Stimulated activated CD8-positive, alpha-beta memory T cell treated with anti-CD3 and anti-CD28 coated beads, Interleukin-7, amount 100 ng/mL, for 48 hours (primary cell): ENCODE measurements at regions not wholly inside any gene's neighbourhood (a gene's known extent, or its start where the extent isn't known, plus 50 kb on each side); places are given as distances from the start of the nearest gene placed in this dataset.

Experiments used
- DNase-seq, 2 donors: peaks; one replicate each; pipeline ENCODE4 v3.0.0-alpha.2; 2020; ENCODE audit warnings: low read depth in 1 of 2; ENCODE audit errors: extremely low read depth in 1 of 2

DNA sequence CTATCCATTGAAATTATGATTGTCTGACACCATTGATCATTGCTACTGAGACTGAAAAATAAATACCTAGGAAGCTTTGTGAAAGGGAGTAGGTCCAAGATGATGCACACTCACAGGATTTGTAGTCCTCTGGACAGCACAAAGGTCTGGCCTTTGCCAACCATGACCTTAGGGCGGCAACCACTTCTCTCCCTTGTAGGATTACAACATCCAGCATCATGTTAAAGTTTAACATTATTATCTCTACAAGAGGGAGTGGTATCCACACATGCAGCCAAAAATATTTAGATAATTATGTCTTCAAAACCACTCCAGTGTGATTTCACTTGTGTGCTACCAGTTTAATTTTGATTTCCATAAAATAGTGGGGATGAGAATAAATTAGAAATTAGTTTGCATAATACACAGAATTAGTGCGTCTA is 51.1 kb upstream of the NHSL1 start:
- DNase-seq: no peak

DNA sequence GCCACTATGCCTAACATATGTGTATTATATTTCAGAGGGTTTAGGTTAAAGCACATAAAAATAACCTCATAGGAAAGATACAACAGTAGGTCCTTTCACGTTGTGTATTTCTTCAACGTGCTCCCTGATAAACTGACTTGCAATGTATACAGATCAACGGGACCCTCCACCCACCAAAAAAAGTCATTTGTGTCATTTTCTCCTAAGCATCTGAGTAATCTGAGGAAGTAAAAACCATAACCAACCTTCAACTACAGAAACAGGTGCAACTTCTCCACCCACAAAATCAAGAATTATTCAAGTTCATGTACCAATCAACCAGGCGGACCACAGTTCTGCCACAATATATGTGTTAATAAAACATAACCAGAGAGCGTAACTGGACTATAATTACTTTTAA is 54.9 kb upstream of the NHSL1 start:
- DNase-seq: no peak

DNA sequence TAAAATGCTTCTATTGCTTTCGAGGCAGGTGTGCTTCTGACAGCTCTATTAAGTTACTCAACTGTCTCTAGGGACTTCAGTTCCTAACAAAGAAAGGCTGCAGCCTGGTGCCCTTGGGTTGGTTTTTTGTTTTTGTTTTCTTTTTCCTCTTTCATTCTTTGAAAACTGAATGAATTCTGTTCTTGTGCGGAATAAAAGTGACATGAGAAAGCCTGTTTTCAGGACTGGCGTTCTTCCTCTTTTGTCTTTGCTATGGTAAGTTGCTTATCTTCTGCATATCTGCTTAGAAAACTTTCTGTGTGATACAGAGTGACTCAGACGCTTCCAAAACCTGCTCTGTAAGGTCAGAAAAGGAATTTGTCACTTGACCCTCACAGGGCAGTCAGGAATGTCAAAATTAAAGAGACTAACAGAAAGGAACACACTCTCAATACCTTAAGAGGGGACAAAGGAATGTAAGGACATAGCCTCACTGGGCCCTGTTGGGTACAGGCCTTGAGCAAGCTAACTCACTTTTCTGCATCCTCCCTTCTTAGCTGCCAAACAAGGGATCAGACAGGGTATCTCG is 56.2 kb upstream of the NHSL1 start:
- DNase-seq: no peak

DNA sequence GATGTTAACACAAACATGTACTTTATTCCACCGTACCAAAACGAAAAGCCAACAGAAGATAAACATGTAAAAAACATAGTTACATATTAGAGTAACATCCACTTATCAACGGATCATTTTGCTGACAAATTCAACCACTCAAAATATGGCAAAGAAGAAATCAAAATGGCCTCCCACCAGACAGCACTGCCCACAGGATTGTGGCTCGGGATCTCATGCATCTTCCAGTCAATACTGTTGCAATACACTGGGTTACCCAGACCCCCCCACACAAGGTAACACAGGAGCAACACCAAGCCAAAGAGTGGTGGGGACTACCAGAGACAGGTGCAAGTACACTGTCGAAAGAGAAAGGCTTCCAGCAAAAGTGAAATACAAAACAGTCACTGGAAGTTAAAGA is 57.9 kb upstream of the NHSL1 start:
- no peak for DNase-seq

DNA sequence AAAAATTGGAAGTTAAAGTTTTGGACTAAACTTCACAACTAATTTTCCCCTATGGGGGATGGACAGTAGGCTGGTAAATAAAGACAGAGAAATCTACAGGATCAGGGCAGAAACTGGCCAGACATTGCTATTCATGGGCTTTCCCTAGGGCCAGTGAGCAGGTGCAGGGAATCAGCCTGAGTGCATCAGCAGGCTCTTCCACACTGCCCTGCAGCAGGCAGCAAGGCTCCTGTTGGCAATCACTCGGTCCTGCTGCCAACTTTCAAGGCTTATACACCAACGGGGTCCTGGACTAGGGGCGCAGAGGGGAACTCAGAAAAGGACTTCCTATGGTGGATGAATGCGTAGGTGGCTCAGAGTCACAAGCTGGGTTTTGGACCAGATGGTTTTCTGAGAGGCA is 59.8 kb upstream of the NHSL1 start:
- no peak for DNase-seq

DNA sequence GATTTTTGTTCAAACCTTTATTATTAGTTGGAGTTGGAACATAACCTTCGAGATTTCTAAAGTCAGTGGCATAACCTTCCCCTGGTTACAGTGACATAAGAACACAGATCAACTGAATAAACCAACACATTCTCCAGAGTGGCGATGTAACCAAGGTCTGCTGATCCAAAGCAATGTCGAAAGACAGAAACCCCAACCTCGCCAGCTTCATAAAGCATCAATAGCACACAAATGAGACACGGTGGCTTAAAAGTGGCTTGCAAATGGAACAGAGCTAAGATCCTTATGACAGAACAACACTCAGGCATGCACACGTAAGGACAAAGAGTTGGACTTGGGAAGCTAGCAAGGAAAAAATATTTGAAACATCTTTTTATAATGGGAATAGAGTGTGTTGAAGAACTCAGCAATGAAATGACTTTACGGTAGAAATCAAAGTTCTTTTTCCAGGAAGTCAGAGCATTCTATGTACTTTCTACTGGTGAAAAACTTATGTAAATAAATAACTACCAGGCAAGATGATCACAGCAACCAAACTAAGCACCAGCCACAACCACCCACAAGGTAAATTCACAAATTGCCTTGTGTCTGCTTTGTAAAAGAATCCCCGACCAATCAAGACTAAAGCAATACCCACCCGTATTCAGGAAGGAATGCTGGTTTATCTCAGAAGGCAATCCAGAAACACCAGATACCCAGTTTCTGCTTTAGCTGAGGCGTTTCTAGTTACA is 61.0 kb upstream of the NHSL1 start:
- no peak for DNase-seq

DNA sequence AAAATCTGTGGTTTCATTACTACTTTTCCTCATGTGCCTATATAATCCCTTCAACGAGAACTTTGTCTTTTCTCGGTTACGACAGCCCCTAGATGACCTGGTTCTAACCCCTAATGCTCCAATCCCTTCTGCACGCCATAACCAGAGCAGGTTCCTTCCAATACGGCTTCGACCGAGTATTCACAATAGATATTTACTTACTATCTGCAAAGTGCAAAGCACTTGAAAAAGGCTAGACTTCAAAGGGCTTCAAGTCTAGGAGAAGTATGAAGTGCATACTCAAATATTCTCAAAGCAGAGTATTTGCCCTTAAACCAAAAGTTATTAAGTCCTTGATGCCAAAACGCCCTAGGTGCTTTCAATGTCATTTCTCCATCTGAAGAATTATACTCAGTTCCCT is 63.4 kb upstream of the NHSL1 start:
- no peak for DNase-seq

DNA sequence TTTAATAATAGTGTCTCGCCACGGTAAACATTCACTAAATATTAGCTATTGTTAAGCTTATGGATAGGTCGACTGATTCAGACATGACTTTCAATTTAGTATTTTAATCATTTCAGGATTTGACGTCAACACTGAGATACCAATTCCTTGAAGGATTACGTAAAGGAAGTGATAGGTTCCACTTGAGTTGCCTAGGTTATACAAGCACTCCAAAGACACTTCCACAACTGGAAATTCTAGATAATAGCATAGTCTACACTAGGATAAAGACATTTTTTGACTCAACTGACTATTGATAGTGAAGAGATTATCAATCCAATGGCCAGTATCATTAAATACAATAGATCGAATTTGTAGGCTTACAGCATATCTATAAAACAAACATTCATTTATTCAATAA is 63.9 kb upstream of the NHSL1 start:
- DNase-seq: no peak

DNA sequence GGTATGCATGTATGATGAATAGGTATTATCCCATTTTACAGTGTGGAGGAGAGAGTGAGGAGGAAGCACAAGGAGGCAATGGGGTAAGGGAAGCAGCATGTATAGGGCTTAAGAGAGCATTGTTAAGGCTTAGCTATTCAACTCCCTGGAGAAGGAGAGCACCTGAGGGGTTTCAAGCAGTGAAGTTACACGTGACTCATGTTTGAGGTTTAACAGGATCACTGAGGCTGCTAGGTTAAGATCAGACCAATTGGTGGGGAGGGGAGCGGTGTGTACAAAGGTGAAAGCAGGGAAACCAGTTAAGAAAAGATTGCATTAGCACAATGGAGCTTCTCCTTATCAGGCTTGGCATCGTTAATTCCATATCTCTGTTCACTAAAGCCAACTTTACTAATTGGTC is 64.4 kb upstream of the NHSL1 start:
- no peak for DNase-seq

DNA sequence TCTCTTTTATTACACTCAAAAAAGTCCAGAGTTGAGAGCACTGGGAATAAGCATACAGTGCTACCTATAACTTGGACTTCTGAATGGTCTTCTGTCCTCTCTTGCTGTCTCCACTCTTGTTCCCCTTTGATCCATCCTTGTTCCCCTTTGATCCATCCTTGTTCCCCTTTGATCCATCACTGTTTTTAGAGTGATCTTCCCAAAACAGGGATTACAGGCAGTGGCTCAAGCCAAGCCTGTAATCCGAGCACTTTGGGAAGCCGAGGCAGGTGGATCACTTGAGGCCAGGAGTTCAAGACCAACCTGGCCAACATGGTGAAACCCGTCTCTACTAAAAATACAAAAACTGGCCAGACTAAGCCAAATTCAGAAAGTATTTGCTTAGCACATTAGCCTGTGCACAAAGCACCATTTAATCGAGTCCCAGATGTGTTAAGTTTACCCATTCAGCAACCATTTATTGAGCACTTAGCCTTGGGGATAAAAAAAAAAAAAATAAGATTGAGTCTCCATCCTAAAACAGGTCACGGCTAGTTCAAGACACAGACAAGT is 65.0 kb upstream of the NHSL1 start:
- no peak for DNase-seq

DNA sequence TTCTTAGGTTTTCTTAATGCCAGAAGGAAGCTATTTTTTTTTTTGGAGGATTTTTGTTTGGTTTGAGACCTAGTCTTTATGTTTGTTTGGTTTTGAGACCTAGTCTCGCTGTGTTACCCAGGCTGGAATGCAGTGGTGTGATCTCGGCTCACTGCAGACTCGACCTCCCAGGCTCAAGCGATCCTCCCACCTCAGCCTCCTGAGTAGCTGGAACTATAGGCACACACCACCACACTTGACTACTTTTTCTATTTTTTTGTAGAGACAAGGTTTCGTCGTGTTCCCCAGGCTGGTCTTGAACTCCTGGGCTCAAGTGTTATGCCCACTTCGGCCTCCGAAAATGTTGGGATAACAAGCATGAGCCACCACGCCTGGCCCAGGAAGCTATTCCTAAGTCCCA is 67.8 kb upstream of the NHSL1 start:
- DNase-seq: no peak

DNA sequence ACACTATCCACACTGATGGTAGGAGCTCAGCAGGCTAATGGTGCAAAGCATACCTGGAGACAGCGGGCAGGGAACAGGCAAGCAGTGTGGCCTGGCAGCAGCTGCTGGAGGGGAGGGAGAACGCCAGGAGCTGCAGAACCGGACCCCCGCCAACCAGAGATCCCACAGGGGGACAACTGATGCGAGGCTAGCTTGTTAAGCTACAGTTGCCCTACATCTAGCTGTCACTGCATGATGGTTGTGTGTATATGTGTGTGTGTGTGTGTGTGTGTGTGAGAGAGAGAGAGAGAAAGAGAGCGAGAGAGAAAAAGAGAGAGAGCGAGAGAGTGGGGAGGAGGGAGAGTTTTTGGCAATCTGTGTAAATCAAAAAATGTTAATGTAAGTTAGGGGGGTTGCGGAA is 69.7 kb upstream of the NHSL1 start:
- no peak for DNase-seq

DNA sequence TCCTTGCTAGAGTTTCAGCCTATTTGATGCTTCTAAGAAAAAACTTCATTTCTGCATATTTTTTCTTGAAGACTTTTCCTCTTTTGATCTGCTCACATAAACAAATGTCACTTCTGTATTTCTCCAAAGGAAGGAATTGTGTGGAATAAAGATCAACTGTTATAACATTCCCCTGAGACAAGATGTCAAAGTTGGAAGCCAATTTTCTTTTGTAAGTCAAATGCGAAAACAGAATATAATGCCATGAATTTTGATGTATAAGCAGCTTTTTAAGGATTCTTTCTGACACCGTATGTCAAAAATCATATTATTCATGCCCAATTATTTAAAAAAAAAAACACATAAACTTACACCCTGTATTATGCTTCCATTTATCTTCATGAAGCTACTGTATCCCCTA is 70.3 kb upstream of the NHSL1 start:
- DNase-seq: no peak

DNA sequence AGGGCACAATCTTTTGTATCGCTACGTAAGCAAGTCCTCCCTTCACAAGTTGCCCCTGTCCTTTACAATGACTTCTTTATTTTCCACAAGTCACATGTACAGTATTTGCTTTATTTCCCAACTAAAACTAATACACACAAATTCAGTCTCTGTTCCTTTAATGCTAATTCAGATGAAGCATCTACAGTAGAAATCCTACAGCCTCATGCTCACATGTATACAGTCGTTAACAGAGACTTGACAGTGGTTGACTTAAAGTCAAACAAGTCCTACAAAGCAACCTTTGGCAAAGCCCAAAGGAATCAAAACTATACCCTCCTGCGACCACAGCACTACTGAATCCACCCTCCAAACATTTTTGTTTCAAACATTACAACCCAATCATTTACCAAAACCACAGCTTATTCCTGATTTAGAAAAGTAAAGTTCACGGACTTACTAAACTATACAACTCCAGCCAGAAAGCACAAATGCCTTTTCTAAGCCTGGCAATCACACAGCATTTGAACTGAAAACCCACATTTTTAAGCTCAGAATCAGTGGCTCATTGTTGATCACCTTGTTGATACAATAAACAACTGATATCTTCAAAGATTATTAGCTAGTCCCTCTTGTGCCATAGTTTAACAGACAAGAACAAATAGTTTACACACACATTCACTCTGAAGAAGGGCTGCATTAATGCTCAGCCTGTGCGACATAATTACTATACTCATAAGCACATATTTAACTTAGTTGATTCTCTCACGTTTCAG is 70.9 kb upstream of the NHSL1 start:
- DNase-seq: no peak

DNA sequence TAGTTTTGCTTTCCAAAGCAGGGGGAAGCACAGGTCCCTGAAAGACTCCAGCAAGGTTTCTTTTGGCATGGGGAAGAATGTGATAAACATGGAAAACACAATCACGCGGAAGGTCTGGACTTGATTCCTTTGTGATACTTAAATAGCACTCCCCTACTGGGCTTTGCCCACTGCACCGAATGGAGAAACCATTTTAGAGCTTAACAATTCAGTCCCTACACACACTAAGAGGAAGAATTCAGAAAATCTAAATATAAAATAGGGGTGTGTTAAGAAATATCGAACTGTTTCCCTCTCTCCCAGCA is 71.4 kb upstream of the NHSL1 start:
- DNase-seq: no peak

DNA sequence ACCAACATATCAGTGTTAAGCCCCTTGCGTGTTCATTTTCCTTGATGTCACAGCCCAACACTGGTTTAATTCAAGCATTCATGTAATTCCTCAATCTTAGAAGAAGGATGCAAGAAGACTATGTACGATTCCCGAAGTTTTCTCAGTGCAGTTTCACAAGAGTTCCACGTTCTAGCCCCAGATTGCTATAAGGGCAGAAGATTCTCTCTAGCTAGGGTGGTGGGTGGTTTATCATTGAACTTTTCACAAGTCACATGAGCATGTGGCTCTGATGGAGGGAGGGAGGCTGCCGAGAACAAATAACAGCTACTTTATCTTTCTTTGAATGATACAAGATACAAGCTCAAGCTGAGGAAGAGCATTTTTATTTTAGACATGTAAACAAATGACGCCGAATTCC is 71.9 kb upstream of the NHSL1 start:
- no peak for DNase-seq

DNA sequence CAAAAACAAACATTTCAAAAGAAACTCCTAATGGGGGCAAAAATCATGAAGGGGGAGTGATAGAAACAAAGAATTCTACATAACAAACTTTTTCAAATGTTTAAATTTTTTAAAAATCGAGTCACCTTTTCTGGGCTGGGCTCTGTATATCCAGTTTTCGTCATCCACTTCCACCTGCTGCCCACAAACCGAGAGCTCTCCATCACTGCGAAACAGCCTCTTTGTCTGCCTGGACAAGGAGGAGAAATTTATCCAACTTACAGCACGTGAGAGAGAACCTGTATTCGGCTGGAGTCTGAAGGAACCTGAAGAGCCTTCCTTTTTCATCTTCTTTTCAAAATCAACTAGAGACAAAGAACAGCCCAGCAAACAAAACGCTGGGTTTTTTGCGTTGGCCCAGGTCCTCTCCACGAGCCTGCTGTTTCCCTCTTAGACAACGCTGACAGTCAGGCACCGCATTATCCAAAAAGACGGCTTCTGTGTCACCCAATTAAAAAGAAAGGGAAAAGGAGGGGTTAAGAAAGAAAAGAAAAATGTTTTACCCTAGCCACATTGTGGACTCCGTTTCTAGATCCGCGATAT is 72.4 kb upstream of the NHSL1 start:
- DNase-seq: no peak

DNA sequence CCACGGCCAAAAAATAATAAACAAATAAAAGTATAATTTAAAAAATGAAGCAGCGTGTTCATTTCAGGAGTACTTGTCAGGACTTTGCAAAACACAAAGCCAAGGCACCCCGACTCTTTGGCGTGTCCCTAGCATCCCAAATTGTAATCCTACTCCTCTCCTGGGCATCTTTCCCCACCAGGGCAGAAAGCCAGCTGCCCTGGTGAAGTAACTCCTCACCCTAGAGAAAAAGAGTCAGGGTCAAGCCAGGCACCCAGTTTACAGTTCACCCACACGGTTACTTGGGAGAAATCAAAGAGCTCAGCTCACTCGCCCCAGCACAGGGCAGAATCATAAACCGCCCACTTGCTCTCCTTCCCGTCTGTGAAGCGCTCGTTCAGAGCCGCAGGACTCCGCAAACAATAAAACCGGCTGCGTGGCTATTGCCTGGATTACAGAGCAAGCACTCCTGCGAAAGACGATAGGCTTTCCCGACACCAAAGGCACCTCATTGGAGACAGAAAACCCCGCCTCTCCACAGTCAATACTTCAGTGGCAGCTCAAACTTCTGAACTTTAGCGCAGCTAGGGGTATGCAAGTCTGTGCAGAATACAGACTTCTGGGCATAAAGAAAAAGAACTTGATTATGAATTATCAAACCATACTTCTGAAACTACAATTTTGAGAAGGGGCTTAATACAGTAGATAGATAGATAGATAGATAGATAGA is 73.0 kb upstream of the NHSL1 start:
- no peak for DNase-seq

DNA sequence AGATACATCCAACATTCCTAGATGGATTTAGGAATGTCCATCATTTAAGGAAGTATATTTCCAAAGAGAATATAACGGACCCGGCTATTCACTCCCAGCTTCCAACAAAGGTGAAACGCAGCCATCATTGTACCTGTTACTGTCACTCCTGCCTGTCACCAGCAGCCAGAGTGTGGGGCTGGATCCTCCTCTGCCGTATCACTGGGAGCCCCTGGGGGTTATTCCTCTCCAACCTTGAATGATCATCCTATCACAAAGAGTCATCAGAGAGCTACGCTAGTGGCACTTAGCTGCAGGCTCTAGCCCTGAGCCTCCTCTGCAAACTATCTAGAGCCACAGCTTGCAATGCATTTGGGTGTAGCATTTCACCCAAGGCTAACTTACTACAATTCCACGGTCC is 73.6 kb upstream of the NHSL1 start:
- DNase-seq: no peak

DNA sequence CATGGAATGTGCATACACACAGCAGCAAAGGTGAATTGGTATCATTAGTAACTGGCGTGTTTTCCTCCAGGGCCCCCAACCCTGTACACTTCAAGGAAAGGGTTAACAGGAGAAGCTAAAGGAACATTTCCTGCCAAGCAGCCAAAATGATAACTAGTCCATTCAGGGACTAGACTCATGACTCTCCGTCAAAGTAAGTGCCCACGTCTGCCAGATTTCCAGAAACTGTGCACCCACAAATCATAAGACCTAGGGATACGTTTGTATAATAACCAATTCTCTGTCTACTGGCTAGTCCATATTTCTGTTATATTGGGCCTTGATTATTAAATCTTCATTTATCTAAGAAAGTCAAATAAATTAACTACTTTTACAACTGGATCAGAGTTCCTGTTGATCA is 76.0 kb upstream of the NHSL1 start:
- DNase-seq: no peak

DNA sequence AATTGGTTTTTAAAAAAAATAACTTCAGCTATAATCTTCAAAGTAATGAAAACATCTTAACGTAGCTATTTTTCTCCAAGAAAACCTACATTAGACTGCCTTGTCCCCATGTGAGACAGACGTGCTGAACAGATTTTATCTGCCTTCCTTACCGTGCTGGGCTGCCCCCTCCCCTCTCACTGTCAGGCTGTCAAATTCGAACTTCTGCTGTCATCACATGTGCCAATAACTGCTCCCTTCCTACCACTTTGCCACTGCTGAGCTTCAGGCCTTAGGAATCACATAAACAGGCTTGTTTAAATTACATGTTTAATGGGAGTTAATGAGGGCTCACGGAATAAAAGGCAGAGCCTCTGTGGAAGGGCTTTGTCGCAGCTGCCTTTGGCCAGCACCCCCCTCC is 77.0 kb upstream of the NHSL1 start:
- no peak for DNase-seq
